Activated naive CD4-positive, alpha-beta T cell treated with anti-CD3 and anti-CD28 coated beads, Interleukin-2, amount 50 U/mL, for 24 hours (primary cell): ENCODE measurements at regions not wholly inside any gene's neighbourhood (a gene's known extent, or its start where the extent isn't known, plus 50 kb on each side); places are given as distances from the start of the nearest gene placed in this dataset.
"Not testable (repeated sequence)": the region's sequence is repeated elsewhere in the genome, so short reads cannot be mapped to it uniquely, and the experiment has no call there.

Source experiments
- H3K27ac Mint-ChIP-seq: one replicate; pipeline ENCODE4 v1.8.0; 2021; ENCODE audit warnings: mild to moderate bottlenecking, mixed read lengths
- H3K27me3 Mint-ChIP-seq: one replicate; pipeline ENCODE4 v1.8.0; 2021; ENCODE audit warnings: mixed read lengths
- H3K36me3 Mint-ChIP-seq: one replicate; pipeline ENCODE4 v1.8.0; 2021; ENCODE audit warnings: mixed read lengths
- H3K4me1 Mint-ChIP-seq: one replicate; pipeline ENCODE4 v1.8.0; 2021; ENCODE audit warnings: mixed read lengths
- H3K4me3 Mint-ChIP-seq: one replicate; pipeline ENCODE4 v1.8.0; 2021; ENCODE audit warnings: mild to moderate bottlenecking, mixed read lengths
- H3K9me3 Mint-ChIP-seq: one replicate; pipeline ENCODE4 v1.8.0; 2021; ENCODE audit warnings: mixed read lengths

DNA sequence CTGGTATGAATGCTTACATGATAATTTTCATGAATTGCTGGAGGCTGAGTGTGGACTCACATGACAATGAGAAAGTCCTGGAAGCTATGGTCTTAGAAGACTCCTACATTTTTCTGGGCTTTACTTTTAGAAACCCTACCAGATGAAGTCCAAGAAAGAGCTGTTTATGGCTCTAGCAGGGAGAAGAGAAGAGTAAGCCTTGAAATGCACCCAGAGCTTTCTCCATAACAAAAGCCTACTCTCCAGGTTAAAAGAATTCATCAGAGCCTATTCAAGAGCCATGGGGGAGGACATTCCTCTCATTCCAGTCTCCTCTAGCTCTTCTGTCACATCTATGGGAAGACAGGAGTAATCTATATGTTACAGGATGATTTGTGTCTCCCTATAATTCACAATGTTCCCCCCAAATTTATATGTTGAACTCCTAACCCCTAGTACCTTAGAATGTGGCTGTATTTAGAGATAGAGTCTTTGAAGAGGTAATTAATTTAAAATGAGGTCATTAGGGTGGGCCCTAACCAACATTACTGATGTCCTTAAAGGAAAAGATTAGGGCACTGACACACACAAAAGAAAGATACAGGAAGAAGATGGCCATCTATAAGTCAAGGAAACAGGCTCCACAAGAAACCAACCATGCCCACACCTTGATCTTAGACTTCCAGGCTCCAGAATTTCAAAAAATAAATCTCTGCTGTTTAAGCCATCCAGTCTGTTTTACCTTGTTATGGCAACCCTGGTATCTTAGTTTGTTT is 193.8 kb upstream of the PTER start:
- Mint-ChIP-seq H3K4me1 (no peaks in the 10 kb centered on the region), H3K27me3 (peaks cover 6% of the 10 kb centered on the region), H3K9me3 (peaks cover 6% of the 10 kb centered on the region), H3K27ac (no peak overlapping the region), H3K4me3 (no peak overlapping the region), H3K36me3 (no peaks in the 10 kb centered on the region)

DNA sequence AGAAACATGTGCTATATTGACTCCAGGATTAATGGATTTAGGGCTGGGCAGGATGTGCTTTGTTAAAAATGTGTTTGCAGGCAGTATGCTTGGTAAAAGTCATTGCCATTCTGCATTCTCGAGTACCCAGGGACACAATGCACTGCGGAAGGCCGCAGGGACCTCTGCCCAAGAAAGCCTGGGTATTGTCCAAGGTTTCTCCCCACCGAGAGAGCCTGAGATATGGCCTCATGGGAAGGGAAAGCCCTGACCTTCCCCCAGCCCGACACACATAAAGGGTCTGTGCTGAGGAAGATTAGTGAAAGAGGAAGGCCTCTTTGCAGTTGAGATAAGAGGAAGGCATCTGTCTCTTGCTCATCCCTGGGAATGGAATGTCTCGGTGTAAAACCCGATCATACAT is 186.7 kb upstream of the PTER start:
- not testable (repeated sequence) for H3K4me1 Mint-ChIP-seq, H3K36me3 Mint-ChIP-seq, H3K9me3 Mint-ChIP-seq, H3K4me3 Mint-ChIP-seq, H3K27me3 Mint-ChIP-seq, H3K27ac Mint-ChIP-seq

DNA sequence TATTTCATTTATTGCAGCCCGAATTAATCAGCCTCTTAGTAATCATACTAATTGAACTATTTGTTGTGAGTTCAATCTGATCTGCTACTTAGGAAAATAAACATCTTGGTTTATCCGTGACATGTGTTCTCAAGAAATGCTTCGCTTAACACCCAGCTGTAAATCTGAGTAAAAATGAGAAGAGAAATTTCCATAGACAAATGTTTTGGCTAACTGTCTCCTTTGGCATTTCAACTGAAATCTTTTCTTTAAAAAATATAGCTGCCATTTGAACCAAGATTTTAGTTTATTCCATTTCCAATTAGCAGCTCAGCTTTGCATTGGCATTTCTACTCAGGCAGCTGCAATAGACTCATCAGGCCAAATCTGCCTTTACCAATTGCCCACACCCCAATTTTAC is 180.5 kb upstream of the PTER start:
- peaks cover 5% of the 10 kb centered on the region for H3K9me3 Mint-ChIP-seq
- H3K36me3 Mint-ChIP-seq: no peaks in the 10 kb centered on the region
- no peak overlapping the region for H3K4me3 Mint-ChIP-seq
- no peaks in the 10 kb centered on the region for H3K4me1 Mint-ChIP-seq
- H3K27me3 Mint-ChIP-seq: peaks cover 2% of the 10 kb centered on the region
- H3K27ac Mint-ChIP-seq: no peak overlapping the region

DNA sequence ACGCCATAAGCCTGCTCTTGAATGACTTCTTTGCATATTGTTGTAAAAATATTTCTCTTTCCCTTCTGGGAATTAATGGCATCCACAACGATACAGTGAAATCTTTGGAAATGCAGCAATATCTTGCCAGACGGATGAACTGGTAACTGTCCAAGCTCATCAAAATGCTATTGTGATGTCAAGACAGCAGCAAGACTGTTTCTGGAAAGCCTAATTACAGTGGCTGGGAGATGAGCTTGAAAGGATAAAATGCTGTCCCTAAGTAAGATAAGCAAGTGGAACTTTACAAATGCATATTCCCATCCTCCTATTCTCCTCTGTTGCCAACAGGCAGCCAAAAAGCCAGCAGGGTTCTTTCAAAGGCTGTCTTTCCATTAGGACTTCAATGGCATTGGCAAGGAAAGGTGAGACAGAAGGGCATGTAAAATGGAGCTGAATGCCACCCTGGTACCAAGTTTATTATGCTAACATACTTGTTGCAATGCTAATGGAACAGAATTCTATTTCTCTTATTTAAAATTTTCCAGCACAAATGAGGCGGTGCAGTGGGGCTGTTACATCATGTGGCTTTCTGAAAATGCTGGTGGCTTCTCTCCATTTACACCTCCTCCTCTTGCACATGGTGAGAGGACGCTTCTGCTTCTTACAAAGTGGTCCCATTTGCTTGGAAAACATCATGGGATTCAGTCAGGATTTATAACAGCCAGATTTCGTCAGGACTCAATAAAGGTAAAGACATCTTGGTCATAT is 178.3 kb upstream of the PTER start:
- H3K27ac Mint-ChIP-seq: no peak overlapping the region
- H3K4me3 Mint-ChIP-seq: no peak overlapping the region
- H3K27me3 Mint-ChIP-seq: peaks cover 2% of the 10 kb centered on the region
- no peaks in the 10 kb centered on the region for H3K36me3 Mint-ChIP-seq
- H3K4me1 Mint-ChIP-seq: no peaks in the 10 kb centered on the region
- peaks cover 11% of the 10 kb centered on the region for H3K9me3 Mint-ChIP-seq

DNA sequence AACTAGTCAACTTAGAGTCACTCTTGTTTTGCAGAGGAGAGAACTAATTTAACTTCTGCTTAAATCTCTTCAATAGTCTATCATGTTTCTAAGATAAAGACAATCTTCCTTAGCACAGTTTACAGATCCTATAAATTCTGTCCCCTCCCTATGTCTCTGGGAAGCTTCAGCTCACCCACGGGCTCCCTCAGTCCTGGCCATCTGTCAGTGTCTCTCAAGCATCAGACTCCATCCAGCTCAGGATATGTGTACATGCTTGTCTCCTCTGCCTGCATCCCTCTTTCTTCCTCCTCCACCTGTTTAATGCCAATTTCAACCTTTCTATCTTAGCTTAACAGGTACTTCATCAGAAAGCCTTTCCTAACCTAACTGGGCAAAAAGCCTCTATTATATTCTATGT is 177.1 kb upstream of the PTER start:
- no peaks in the 10 kb centered on the region for H3K36me3 Mint-ChIP-seq
- H3K4me3 Mint-ChIP-seq: no peak overlapping the region
- no peaks in the 10 kb centered on the region for H3K4me1 Mint-ChIP-seq
- peaks cover 11% of the 10 kb centered on the region for H3K9me3 Mint-ChIP-seq
- H3K27ac Mint-ChIP-seq: no peak overlapping the region
- H3K27me3 Mint-ChIP-seq: peaks cover 2% of the 10 kb centered on the region

DNA sequence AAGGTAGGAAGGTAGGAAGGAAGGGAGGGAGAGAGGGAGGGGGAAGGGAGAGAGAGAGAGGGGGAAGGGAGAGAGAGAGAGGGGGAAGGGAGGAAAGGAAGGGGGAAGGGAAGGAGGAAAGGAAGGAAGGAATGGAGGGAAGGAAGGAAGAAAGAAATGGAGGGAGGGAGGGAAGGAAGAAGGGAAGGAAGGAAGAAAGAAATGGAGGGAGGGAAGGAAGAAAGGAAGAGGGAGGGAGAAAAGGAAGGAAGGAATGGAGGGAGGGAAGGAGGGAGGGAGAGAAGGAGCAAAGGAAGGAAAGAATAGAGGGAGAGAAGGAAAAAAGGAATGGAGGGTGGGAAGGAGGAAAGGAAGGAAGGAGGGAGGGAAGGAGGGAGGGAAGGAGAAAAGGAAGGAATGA is 176.4 kb upstream of the PTER start:
- Mint-ChIP-seq H3K36me3 (no peaks in the 10 kb centered on the region), H3K27me3 (peaks cover 2% of the 10 kb centered on the region), H3K4me1 (no peaks in the 10 kb centered on the region), H3K4me3 (no peak overlapping the region), H3K9me3 (peaks cover 11% of the 10 kb centered on the region), H3K27ac (no peak overlapping the region)

DNA sequence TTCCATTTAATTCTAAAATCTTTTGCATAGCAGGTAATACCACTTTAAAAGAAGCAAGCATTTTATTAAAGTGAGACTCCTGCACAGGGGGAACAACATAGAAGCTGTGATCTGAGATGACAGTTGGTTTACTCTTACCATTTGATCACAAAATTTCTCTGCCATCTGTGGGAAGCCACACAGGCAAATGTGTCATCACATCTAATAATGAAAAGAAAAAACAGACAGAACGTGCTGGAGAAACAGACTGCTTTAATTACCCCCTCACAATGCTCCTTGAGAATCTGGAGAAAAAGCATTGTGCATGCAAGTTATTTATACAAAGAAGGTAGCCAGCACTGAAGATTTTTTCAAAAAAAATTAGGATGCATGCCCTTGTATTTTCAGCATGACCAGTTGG is 165.2 kb upstream of the PTER start:
- Mint-ChIP-seq H3K9me3 (no peaks in the 10 kb centered on the region), H3K27me3 (peaks cover 5% of the 10 kb centered on the region), H3K4me3 (no peak overlapping the region), H3K36me3 (peaks cover 1% of the 10 kb centered on the region), H3K27ac (no peak overlapping the region), H3K4me1 (no peaks in the 10 kb centered on the region)

DNA sequence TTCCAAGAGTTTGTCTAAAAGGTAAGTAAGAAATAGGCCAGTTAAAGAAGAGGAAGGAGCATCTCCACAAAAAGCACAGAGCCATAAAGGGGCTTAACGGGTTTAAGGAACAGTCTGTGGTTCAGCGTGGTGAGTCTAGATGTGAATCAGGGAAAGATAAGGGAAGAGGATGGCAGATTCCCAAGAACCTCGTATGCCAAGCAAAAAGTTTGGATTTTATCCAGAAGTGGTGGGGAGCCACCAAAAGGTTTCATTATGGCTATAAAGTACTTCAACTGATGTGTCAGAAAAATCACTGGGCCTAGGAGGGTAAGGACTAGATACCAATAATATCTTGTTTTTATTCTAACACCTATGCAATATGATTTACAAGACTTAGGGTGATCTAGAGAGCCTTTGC is 161.9 kb upstream of the PTER start:
- H3K36me3 Mint-ChIP-seq: peaks cover 1% of the 10 kb centered on the region

DNA sequence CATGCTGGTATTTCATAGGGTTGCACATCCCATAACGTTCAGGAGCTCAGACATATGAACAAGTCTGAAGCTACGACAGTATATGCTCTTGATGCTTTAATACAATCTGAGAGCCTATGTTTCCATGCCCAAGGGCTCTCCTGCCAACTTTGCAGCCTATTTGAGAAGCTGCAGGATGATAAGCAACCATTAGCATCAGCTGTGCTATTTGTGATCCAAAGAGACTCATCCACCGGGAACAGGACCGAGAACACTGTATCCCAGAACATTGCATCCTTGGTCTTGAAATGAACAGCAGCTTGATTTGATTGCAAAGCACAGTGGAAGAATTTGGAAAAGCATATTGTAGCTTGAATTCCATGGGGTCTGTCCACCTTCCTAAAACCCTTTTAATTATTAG is 156.2 kb upstream of the PTER start:
- Mint-ChIP-seq H3K27ac (no peak overlapping the region), H3K27me3 (peaks cover 5% of the 10 kb centered on the region), H3K4me1 (no peaks in the 10 kb centered on the region), H3K9me3 (peaks cover 2% of the 10 kb centered on the region), H3K4me3 (no peak overlapping the region), H3K36me3 (no peaks in the 10 kb centered on the region)

More for the DNA sequence above, 161.9 kb upstream of the PTER start:
- Mint-ChIP-seq H3K27me3 (peaks cover 8% of the 10 kb centered on the region), H3K4me3 (no peak overlapping the region), H3K4me1 (no peaks in the 10 kb centered on the region), H3K27ac (no peak overlapping the region), H3K9me3 (no peaks in the 10 kb centered on the region)

DNA sequence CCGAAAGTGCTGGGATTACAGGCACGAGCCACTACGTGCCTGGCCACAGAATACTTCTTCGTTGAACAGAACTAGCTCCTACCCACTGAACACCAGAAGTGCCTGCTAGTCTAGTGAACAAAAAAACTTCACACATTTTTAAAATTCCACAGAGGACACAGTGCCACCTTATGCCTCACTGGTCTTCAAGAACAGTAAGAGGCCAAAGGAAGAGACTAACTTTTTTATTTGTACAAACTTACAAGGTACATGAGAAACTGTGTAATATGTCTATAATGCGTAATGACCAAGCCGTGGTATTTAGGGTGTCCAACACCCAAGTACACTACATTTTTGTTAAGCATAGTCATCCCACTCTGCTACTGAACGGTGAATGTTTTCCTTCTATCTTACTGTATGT is 144.4 kb upstream of the PTER start:
- Mint-ChIP-seq H3K4me1 (no peaks in the 10 kb centered on the region), H3K4me3 (no peak overlapping the region), H3K27me3 (peaks cover 1% of the 10 kb centered on the region), H3K36me3 (no peaks in the 10 kb centered on the region), H3K27ac (no peak overlapping the region), H3K9me3 (peaks cover 13% of the 10 kb centered on the region)

DNA sequence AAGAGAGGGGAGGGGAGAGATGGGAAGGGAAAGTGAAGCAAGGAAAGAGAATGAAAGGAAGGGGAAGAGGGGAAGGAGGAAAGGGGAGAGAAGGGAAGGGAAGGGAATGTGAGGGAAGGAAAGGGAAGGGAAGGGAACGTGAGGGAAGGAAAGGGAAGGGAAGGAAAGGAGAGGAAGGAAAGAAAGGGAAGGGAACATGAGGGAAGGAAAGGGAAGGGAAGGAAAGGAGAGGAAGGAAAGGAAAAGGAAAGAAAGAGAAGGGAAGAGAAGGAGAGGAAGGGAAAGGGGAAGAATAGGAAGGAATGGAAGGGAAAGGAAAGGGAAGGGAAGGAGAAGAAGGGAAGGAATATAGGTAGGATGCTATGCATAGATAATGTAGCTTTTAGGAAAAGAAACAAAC is 139.7 kb upstream of the PTER start:
- H3K4me3 Mint-ChIP-seq: no peak overlapping the region
- peaks cover 3% of the 10 kb centered on the region for H3K27me3 Mint-ChIP-seq
- peaks cover 16% of the 10 kb centered on the region for H3K9me3 Mint-ChIP-seq
- H3K36me3 Mint-ChIP-seq: no peaks in the 10 kb centered on the region
- H3K27ac Mint-ChIP-seq: no peak overlapping the region
- H3K4me1 Mint-ChIP-seq: no peaks in the 10 kb centered on the region

DNA sequence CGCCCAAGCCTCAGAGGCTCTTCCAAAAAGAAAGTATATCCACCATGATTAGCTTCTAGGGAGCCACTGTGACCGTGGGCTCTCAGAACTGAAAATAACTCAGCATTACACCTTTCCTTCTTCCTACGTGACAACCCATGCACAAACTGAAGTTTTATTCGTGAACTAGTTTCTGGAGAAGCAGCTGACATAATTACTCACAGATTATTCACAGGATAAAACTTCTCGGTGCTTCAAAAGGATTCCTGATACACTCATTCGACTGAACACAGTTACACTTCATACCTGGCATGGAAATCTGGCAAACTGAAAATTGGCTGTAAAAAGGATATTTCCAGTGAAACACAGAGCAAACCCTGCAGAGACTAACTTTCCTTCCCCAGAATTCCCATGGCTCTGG is 139.2 kb upstream of the PTER start:
- Mint-ChIP-seq H3K9me3 (peaks cover 16% of the 10 kb centered on the region), H3K27me3 (peaks cover 3% of the 10 kb centered on the region), H3K27ac (no peak overlapping the region), H3K36me3 (no peaks in the 10 kb centered on the region), H3K4me3 (no peak overlapping the region), H3K4me1 (no peaks in the 10 kb centered on the region)

DNA sequence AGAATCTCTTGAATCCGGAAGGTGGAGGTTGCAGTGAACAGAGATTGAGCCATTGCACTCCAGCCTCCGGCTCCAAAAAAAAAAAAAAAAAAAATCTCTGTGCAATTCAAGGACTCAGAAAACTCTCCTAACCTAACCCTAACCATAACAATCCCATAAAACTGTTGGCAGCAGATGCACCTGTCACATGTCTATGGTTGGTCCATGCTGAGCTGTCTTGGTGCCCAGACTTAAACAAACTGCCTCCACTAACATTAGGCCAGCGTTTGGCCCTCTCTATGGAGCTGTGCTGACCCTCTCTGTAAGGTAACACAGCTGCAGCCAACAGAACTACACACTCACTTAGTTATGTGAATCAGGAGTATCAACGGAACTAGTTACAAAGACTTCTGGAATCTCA is 132.5 kb upstream of the PTER start:
- Mint-ChIP-seq H3K4me1 (no peaks in the 10 kb centered on the region), H3K4me3 (no peak overlapping the region), H3K27me3 (peaks cover 6% of the 10 kb centered on the region), H3K9me3 (no peaks in the 10 kb centered on the region), H3K36me3 (no peaks in the 10 kb centered on the region), H3K27ac (no peak overlapping the region)

DNA sequence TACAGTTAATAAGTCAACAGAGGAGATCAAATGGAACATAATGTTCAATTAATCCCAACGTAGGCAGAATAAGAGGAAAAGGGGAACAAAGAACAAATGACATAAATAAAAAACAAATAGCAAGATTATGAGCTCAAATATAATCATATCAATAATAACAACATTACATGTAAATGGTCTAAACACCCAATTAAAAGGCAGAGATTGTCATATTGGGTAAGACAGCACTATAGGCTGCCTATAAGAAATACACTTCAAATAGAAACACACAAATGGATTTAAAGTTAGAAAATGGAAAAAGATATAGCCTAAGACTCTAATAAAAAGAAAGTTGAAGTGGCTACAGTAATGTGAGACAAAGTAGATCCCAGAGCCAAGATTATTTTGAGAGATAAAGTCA is 126.4 kb upstream of the PTER start:
- H3K4me3 Mint-ChIP-seq: no peak overlapping the region
- peaks cover 10% of the 10 kb centered on the region for H3K9me3 Mint-ChIP-seq
- no peaks in the 10 kb centered on the region for H3K4me1 Mint-ChIP-seq
- no peak overlapping the region for H3K27ac Mint-ChIP-seq
- no peaks in the 10 kb centered on the region for H3K36me3 Mint-ChIP-seq
- H3K27me3 Mint-ChIP-seq: peaks cover 3% of the 10 kb centered on the region

DNA sequence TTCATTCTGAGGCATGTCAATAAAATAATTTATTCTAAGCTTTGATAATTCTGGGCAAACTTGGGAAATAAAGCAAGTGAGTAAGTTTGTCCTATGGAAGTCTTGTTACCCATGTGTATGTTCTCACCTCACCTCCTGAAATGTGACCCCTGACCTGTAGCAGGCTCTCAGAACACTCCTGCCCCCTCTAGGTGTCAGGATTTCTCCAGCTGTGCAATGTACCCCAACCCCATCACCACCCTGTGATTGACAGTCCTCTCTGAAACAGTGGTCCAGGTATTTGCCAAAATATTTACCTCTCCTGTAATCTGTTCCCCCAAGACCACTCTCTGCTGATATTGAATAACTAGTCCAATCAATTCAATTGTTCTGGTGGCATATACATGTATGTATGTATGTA is 122.6 kb upstream of the PTER start:
- Mint-ChIP-seq H3K9me3 (peaks cover 10% of the 10 kb centered on the region), H3K36me3 (no peaks in the 10 kb centered on the region), H3K4me3 (no peak overlapping the region), H3K27ac (no peak overlapping the region), H3K27me3 (no peaks in the 10 kb centered on the region), H3K4me1 (no peaks in the 10 kb centered on the region)

DNA sequence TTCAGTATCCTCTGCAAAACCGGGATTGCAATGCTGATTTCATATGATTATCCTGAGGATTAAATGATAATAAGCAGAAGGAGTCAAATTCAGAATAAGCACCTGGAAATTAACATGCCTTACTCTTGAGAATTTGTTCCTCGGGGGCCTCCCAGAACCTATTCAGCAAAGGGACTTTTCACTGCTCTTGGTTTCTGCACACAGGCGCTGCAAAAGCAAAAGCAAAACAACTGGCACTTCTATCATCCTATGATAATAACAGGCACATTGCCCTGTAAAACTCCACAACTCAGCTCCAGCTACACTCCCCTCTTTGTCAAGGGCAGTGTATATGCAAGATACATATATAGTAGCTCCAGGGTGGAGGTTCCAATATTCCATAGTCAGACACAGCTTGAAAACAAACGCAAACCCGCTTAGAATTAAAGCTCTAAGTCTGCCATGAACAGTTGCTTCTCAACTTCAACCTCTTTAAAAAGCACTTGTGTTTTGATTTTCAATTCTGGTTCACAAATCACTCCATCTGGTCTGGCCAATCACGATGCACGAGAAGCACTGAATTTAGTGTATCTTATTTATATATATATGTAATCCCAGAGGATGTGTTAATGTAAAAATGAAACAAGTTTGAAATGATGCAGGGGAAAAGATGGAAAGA is 119.9 kb upstream of the PTER start:
- Mint-ChIP-seq H3K4me1 (no peaks in the 10 kb centered on the region), H3K27ac (no peak overlapping the region), H3K9me3 (no peaks in the 10 kb centered on the region), H3K36me3 (no peaks in the 10 kb centered on the region), H3K4me3 (no peak overlapping the region), H3K27me3 (no peaks in the 10 kb centered on the region)
